ENCODE measurements at regions not wholly inside any gene's neighbourhood (a gene's known extent, or its start where the extent isn't known, plus 50 kb on each side); places are given as distances from the start of the nearest gene placed in this dataset.
"Not testable (repeated sequence)": the region's sequence is repeated elsewhere in the genome, so short reads cannot be mapped to it uniquely, and the experiment has no call there.

DNA sequence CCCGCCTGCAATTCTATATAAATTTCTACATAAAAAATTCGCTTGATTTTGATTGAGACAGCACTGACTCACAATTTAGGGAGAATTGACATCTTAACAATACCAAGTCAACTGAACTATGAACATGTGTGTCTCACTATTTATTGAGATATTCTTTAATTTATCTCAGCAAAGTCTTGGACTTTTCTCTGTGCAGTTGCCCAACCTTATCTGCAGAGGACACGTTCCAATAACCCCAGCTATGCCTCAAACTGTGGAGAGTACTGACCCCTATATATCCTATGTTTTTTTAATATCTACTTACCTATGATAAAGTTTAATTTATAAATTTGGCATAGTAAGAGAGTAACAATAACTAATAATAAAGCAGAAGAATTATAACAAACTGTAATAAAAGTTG lies 69.4 kb upstream of the PIP4K2A start:
- TF ChIP-seq, protein P1, sequence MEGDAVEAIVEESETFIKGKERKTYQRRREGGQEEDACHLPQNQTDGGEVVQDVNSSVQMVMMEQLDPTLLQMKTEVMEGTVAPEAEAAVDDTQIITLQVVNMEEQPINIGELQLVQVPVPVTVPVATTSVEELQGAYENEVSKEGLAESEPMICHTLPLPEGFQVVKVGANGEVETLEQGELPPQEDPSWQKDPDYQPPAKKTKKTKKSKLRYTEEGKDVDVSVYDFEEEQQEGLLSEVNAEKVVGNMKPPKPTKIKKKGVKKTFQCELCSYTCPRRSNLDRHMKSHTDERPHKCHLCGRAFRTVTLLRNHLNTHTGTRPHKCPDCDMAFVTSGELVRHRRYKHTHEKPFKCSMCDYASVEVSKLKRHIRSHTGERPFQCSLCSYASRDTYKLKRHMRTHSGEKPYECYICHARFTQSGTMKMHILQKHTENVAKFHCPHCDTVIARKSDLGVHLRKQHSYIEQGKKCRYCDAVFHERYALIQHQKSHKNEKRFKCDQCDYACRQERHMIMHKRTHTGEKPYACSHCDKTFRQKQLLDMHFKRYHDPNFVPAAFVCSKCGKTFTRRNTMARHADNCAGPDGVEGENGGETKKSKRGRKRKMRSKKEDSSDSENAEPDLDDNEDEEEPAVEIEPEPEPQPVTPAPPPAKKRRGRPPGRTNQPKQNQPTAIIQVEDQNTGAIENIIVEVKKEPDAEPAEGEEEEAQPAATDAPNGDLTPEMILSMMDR (IDR thresholded peaks at IDR 0.05): no peak
- TF ChIP-seq ZFX (IDR thresholded peaks at IDR 0.05; ENCODE audit: borderline replicate concordance): no peak
- no peak overlapping the region for H3K27ac ChIP-seq

DNA sequence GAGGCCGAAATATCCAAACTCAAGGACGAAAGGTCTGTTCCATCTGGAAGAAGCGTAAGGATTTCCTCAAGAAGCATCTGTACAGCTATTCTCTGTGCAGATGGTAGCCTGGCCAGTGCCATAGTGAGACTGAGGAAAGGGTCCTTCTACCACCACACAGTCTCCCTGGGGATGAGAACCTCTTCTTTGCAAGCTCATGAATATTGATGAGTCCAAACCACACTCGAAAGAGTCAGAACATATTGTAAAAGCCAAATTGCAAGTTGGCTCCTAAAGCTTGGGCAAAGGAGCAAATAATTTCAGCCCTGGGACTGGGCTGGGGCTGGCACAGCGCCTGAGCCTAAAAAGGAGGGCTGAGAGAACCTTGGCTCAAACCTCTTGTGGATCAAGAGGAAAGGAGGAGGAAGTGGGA lies 66.1 kb upstream of the PIP4K2A start:
- TF ChIP-seq ZFX (IDR thresholded peaks at IDR 0.05; ENCODE audit: borderline replicate concordance): no peak
- TF ChIP-seq, protein P1 (IDR thresholded peaks at IDR 0.05): no peak
- H3K27ac ChIP-seq: no peak overlapping the region

DNA sequence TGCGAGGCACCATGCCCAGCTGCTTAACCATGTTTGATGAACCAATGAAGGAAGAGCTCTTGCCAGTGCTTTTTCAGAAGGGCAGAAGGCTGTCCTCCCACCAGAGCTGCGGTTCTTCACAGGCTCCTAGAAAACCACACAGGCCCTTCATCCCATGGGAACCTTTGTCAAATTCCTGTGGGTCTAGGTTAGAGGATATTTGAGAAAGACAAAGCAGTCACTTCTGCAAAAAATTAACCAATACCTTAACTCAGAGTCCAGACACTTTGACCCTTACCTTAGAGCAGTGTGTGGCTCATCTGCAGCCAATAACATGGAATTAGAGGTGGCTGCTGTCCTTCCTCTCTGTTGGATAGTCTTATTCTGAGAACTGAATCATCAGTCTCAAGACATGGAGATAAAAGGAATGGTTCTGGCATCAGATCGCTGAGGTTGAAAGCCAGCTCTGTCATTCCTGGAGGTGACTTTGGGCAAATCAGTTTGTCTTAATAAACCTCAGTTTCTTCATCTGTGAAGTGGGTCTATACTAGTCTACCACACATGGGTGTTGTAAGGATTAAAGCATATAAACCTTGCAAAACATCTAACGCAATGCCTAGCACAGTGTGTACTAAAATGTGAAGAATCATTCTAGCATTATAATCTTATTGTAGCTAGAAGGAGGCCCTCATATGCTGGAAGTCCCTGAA lies 65.1 kb upstream of the PIP4K2A start:
- no peak for TF ChIP-seq ZFX (IDR thresholded peaks at IDR 0.05; ENCODE audit: borderline replicate concordance)
- TF ChIP-seq, protein P1 (IDR thresholded peaks at IDR 0.05): no peak
- H3K27ac ChIP-seq: no peak overlapping the region

DNA sequence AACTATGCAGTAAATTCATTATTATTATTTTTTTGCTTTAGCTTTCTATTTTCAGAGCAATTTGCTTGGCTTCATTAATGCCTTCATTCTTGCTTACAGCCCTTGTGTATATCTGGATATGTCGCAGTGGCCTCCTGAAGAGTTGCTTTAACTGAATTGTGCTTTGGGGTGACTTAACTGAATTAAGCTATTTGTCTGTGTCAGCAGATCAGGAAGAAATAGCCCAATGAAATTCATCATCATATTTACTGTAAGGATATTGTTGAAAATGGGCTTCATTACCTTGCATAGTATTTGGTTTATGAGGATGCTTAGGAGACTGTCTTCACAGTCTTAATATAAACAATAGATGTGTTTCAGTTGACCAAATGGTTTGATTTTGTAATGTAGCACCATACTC lies 59.7 kb upstream of the PIP4K2A start:
- no peak overlapping the region for H3K27ac ChIP-seq
- TF ChIP-seq ZFX (IDR thresholded peaks at IDR 0.05; ENCODE audit: borderline replicate concordance): no peak
- TF ChIP-seq, protein P1 (IDR thresholded peaks at IDR 0.05): no peak

DNA sequence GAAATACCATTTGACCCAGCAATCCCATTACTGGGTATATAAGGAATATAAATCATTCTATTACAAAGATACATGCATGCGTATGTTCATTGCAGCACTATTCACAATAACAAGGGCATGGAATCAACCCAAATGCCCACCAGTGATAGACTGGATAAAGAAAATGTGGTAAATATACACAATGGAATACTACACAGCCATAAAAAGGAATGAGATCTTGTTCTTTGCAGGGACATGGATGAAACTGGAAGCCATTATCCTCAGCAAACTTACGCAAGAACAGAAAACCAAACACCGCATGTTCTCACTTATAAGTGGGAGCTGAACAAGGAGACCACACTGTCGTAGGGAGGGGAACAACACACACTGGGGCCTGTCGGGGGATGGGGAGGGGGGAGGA lies 57.3 kb upstream of the PIP4K2A start:
- not testable (repeated sequence) for H3K27ac ChIP-seq

DNA sequence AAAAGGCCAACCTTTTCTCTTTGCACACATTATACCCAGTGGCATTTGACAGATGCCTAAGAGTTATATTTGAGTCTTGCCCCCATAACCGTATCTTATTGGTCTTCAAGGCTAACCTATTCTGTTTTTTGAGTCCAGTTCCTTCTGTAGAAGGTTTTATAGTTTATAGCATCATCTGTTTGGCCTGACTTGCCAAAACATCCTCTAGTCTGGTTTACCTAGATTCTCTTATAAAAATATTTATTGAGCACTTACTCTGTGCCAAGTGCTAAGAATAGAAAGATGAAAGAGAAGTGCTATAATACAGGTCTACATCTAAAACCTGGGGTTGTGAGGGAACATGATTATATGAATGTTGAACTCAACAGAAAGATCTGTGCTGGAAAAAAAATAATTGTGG lies 55.9 kb upstream of the PIP4K2A start:
- no peak for TF ChIP-seq ZFX (IDR thresholded peaks at IDR 0.05; ENCODE audit: borderline replicate concordance)
- TF ChIP-seq, protein P1 (IDR thresholded peaks at IDR 0.05): no peak
- H3K27ac ChIP-seq: no peak overlapping the region

DNA sequence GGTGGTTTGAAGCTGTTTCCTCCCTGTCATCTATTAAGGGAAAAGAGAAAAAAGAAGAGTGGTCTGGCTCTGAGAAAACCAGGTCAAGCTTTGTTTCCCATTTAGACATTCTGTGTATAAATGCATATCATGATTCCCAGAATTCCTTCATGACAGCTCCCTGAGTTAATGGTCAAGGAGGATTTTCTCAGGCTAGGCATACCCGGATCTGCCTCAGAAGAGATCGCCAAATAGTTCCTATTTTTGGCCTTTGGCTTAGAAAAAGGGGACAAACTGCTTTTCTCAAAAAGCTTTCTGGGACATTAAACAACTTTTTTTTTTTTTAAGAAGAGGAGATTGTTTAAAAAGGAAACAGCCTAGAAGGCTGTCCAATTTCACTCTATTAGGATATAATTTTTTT lies 53.5 kb upstream of the PIP4K2A start:
- TF ChIP-seq, protein P1 (IDR thresholded peaks at IDR 0.05): no peak
- no peak for TF ChIP-seq ZFX (IDR thresholded peaks at IDR 0.05; ENCODE audit: borderline replicate concordance)

DNA sequence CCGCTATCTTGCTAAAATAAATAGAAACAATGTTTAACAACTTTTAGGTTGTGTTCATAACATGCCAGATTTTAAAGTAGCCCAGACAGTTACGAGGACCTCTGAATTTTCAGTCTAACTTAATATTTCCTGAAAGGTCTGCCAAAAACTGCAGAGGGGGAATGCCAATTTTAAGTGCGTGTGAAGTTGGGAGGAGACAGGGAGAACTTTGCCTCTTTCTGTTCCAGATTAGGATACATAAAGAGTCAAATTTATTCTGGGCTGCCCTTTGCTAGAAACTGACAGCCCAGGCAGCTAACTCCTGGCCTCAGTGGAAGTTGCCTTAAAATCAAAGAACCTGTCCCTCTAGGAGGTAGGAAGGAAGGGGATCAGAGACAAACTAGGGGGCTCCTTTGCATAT lies 52.3 kb upstream of the PIP4K2A start:
- no peak overlapping the region for H3K27ac ChIP-seq
- no peak for TF ChIP-seq ZFX (IDR thresholded peaks at IDR 0.05; ENCODE audit: borderline replicate concordance)
- TF ChIP-seq, protein P1 (IDR thresholded peaks at IDR 0.05): no peak

More for the DNA sequence above, 53.5 kb upstream of the PIP4K2A start:
- H3K27ac ChIP-seq: no peak overlapping the region

All from 22Rv1 (cell line).